HCT116 (cell line): ENCODE measurements at regions not wholly inside any gene's neighbourhood (a gene's known extent, or its start where the extent isn't known, plus 50 kb on each side); places are given as distances from the start of the nearest gene placed in this dataset.

Source experiments
- ATAC-seq: fragments of 200-7000 bp; cut with Tn5 transposase; 2 replicates; pipeline ENCODE4 v1.9.1; 2020; ENCODE audit warnings: mild to moderate bottlenecking, moderate library complexity
- BruUV-seq: library from RNA; stranded (reverse); fragments of 400-500 nt; replicated peaks from 2 replicates; lab custom pipeline; 2021; lab: Mats Ljungman, UMichigan
- CTCF ChIA-PET: fragments of 300-600 bp; sonication (Branson Sonifier 250); formaldehyde crosslinking; loops from one replicate; lab custom pipeline; 2021; ENCODE audit warnings: antibody characterized with exemption; lab: Charles Lee
- POLR2A ChIA-PET: fragments of 300-600, 350-600 bp; sonication (Branson Sonifier 250); formaldehyde crosslinking; loops from one replicate; lab custom pipeline; 2021; ENCODE audit warnings: antibody characterized with exemption; lab: Charles Lee
- RAD21 ChIA-PET, 2 experiments: fragments of 300-600 bp; sonication (Branson Sonifier 250); formaldehyde crosslinking; loops; one replicate each; lab custom pipeline; 2023; ENCODE audit warnings: low total read pairs in 2 of 2; ENCODE audit not compliant: uncharacterized antibody in 2 of 2, unreplicated experiment in 2 of 2, low non-redundant PET in 1 of 2; lab: Charles Lee
- DNase-seq: peaks from one replicate; pipeline ENCODE4 v3.0.0-alpha.2; 2010; ENCODE audit warnings: low read depth, low spot score
- H2AFZ ChIP-seq: fragments of 200-600 bp; shearing (Covaris generic), sonication (generic); 2 replicates; pipeline ENCODE4 v1.6.1; 2017; ENCODE audit warnings: low read depth, mixed run types, mixed read lengths, antibody characterized with exemption, low read length; ENCODE audit not compliant: poor library complexity, severe bottlenecking
- H3K27ac ChIP-seq: 2 replicates; pipeline ENCODE4 v1.5.1; 2012; ENCODE audit warnings: low read depth, low read length
- H3K27me3 ChIP-seq: fragments of 200-600 bp; sonication (generic); 2 replicates; pipeline ENCODE4 v1.6.1; 2016; ENCODE audit warnings: mixed run types, low read length, mixed read lengths; ENCODE audit not compliant: insufficient read depth
- H3K36me3 ChIP-seq, 2 experiments: fragments of 200-500 bp in 1 of 2; fragments of 200-600 bp in 1 of 2; sonication (Bioruptor generic) in 1 of 2; sonication (generic) in 1 of 2; 2 replicates each; pipeline versions ENCODE4 v1.5.1 to v1.6.1; 2014 to 2016; ENCODE audit warnings: low read length in 2 of 2, inconsistent platforms in 1 of 2, mixed read lengths in 1 of 2, mixed run types in 1 of 2; ENCODE audit not compliant: insufficient read depth in 2 of 2, control insufficient read depth in 1 of 2
- H3K4me1 ChIP-seq, 2 experiments: fragments of 200-600 bp in 1 of 2; sonication (generic) in 1 of 2; 2 replicates each; pipeline versions ENCODE4 v1.5.1 to v1.6.1; 2012 to 2017; ENCODE audit warnings: low read length in 2 of 2, inconsistent platforms in 1 of 2, mild to moderate bottlenecking in 1 of 2, mixed read lengths in 1 of 2, mixed run types in 1 of 2, moderate library complexity in 1 of 2; ENCODE audit not compliant: insufficient read depth in 2 of 2, control insufficient read depth in 1 of 2
- H3K4me2 ChIP-seq: fragments of 200-600 bp; sonication (generic); 2 replicates; pipeline ENCODE4 v1.6.1; 2017; ENCODE audit warnings: mixed run types, low read length, mixed read lengths
- H3K4me3 ChIP-seq, 2 experiments: fragments of 200-600 bp in 1 of 2; sonication (generic) in 1 of 2; replicated peaks in 1 of 2; 2 replicates each; pipeline ENCODE4 v1.5.1; 2011 to 2016; ENCODE audit warnings: low read length in 2 of 2, control low read depth in 1 of 2, low read depth in 1 of 2, mild to moderate bottlenecking in 1 of 2, mixed read lengths in 1 of 2, mixed run types in 1 of 2
- H3K79me2 ChIP-seq: fragments of 200-600 bp; sonication (generic); 2 replicates; pipeline ENCODE4 v1.6.1; 2017; ENCODE audit warnings: mild to moderate bottlenecking, mixed run types, low read length, moderate library complexity, mixed read lengths; ENCODE audit not compliant: insufficient read depth
- H3K9ac ChIP-seq: fragments of 200-600 bp; sonication (generic); 2 replicates; pipeline ENCODE4 v1.6.1; 2016; ENCODE audit warnings: low read length, mixed read lengths
- H3K9me2 ChIP-seq: fragments of 200-600 bp; sonication (generic), shearing (Covaris generic); 2 replicates; pipeline ENCODE4 v1.6.1; 2017; ENCODE audit warnings: mixed run types, mild to moderate bottlenecking, moderate library complexity; ENCODE audit not compliant: insufficient read depth
- H3K9me3 ChIP-seq, 2 experiments: fragments of 200-500 bp in 1 of 2; fragments of 200-600 bp in 1 of 2; sonication (Bioruptor generic) in 1 of 2; sonication (generic) in 1 of 2; 2 replicates each; pipeline ENCODE4 v1.6.1; 2014 to 2017; ENCODE audit warnings: low read length in 2 of 2, mixed read lengths in 2 of 2, inconsistent platforms in 1 of 2, low read depth in 1 of 2, mild to moderate bottlenecking in 1 of 2, mixed run types in 1 of 2, moderate library complexity in 1 of 2; ENCODE audit not compliant: control insufficient read depth in 1 of 2, insufficient read depth in 1 of 2
- H4K20me1 ChIP-seq: fragments of 200-600 bp; sonication (generic), shearing (Covaris generic); 2 replicates; pipeline ENCODE4 v1.6.1; 2017; ENCODE audit warnings: mixed run types, mild to moderate bottlenecking, moderate library complexity; ENCODE audit not compliant: insufficient read depth
- CBX3 ChIP-seq: IDR thresholded peaks from 2 replicates; pipeline ENCODE4 v1.6.1; 2012; ENCODE audit warnings: low read depth
- CEBPB ChIP-seq: IDR thresholded peaks from 2 replicates; pipeline ENCODE4 v1.6.1; 2012; ENCODE audit warnings: low read depth
- CTCF ChIP-seq, 3 experiments: fragments of 200-600 bp in 1 of 3; sonication (generic) in 1 of 3; IDR thresholded peaks in 2 of 3; conservative IDR thresholded peaks in 1 of 3; 2 replicates each; pipeline ENCODE4 v1.5.1; 2012 to 2017; ENCODE audit warnings: low read depth in 2 of 3, low read length in 2 of 3, antibody characterized with exemption in 1 of 3, borderline replicate concordance in 1 of 3, control low read depth in 1 of 3, mild to moderate bottlenecking in 1 of 3, mixed read lengths in 1 of 3, mixed run types in 1 of 3, moderate library complexity in 1 of 3; ENCODE audit not compliant: insufficient read depth in 1 of 3
- EZH2 ChIP-seq: fragments of 200-600 bp; sonication (generic); IDR thresholded peaks from 2 replicates; pipeline ENCODE4 v1.6.1; 2017; ENCODE audit warnings: antibody characterized with exemption, mixed run types
- EZH2phosphoT487 ChIP-seq: fragments of 200-600 bp; IDR thresholded peaks from 2 replicates; pipeline ENCODE4 v1.6.1; 2018; ENCODE audit warnings: antibody characterized with exemption, borderline replicate concordance
- JUND ChIP-seq: IDR thresholded peaks from 2 replicates; pipeline ENCODE4 v1.6.1; 2012
- POLR2A ChIP-seq: IDR thresholded peaks from 2 replicates; pipeline ENCODE4 v1.7.0; 2011; ENCODE audit warnings: borderline replicate concordance; ENCODE audit not compliant: insufficient read depth, insufficient read length; ENCODE audit errors: extremely low read depth
- SIN3A ChIP-seq: IDR thresholded peaks from 2 replicates; pipeline ENCODE4 v1.6.1; 2012; ENCODE audit warnings: low read depth
- SP1 ChIP-seq: IDR thresholded peaks from 2 replicates; pipeline ENCODE4 v1.6.1; 2012; ENCODE audit warnings: low read depth
- SRF ChIP-seq: IDR thresholded peaks from 2 replicates; pipeline ENCODE4 v1.6.1; 2012; ENCODE audit warnings: low read depth
- ZNF274 ChIP-seq: fragments of 200-500 bp; sonication (Bioruptor generic); IDR thresholded peaks from 2 replicates; pipeline ENCODE4 v1.6.1; 2014; ENCODE audit warnings: mild to moderate bottlenecking, low read depth, low read length, inconsistent platforms
- intact Hi-C: fragments of 100-400 bp; cut with micrococcal nuclease; formaldehyde crosslinking; loops from 2 replicates; pipeline ENCODE4 v1.10.0; 2022

- Histone ChIP-seq H3K4me2 (no peak overlapping the region), H2AFZ (no peak overlapping the region), H3K36me3 (no peaks in the 10 kb centered on the region), H3K9me2 (no peaks in the 10 kb centered on the region), H3K27me3 (no peaks in the 10 kb centered on the region), H3K9ac (no peak overlapping the region), H3K27ac (no peak overlapping the region), H3K4me1 (no peaks in the 10 kb centered on the region), H4K20me1 (no peaks in the 10 kb centered on the region), H3K4me3 (no peak overlapping the region), H3K79me2 (no peaks in the 10 kb centered on the region), H3K9me3 (peaks cover 11 to 13% of the 10 kb centered on the region in 2 experiments; a peak in 2 of 4 replicates)
- RAD21 ChIA-PET: no interaction called here
- TF ChIP-seq POLR2A: no peak
- no peak for TF ChIP-seq SP1
- no peak for TF ChIP-seq CEBPB
- no peak for TF ChIP-seq JUND
- TF ChIP-seq SRF: no peak
- TF ChIP-seq EZH2phosphoT487: no peak
- TF ChIP-seq SIN3A: no peak
- intact Hi-C loops: no loop called here
- no peak for ATAC-seq
- CTCF ChIA-PET: no interaction called here
- POLR2A ChIA-PET: no interaction called here
- no peak for DNase-seq
- BruUV-seq: no TSS peak
Measured at GRCh38 chr6:119921491-119922010, 572.0 kb upstream of the MAN1A1 start.

- no peak for TF ChIP-seq CTCF (IDR thresholded peaks at IDR 0.05 in 2 of 3, conservative IDR thresholded peaks at IDR 0.05 in 1 of 3; ENCODE audit: borderline replicate concordance in 1 of 3, insufficient read depth in 1 of 3, low read depth in 2 of 3, low read length in 2 of 3)
- TF ChIP-seq JUND: no peak
- TF ChIP-seq CBX3: no peak
- no peak for TF ChIP-seq ZNF274
- TF ChIP-seq SRF: no peak
- TF ChIP-seq EZH2: no peak
- TF ChIP-seq EZH2phosphoT487: no peak
- no peak overlapping the region for H3K4me2 ChIP-seq
- ChIA-PET RAD21 (no interaction called here), POLR2A (no interaction called here), CTCF (no interaction called here)
- H3K9me3 ChIP-seq: no peaks in the 10 kb centered on the region
- ATAC-seq: no peak
- H4K20me1 ChIP-seq: no peaks in the 10 kb centered on the region
- no peaks in the 10 kb centered on the region for H3K27me3 ChIP-seq
- H3K9ac ChIP-seq: no peak overlapping the region
- no peaks in the 10 kb centered on the region for H3K4me1 ChIP-seq
- intact Hi-C loops: no loop called here
- no peak overlapping the region for H3K27ac ChIP-seq
- no peaks in the 10 kb centered on the region for H3K9me2 ChIP-seq
- no peak overlapping the region for H2AFZ ChIP-seq
- H3K36me3 ChIP-seq: no peaks in the 10 kb centered on the region
- DNase-seq: no peak
- BruUV-seq: no TSS peak
- H3K79me2 ChIP-seq: no peaks in the 10 kb centered on the region
- H3K4me3 ChIP-seq: no peak overlapping the region
Measured at GRCh38 chr6:119917186-119917585, 567.6 kb upstream of the MAN1A1 start.
